ENCODE measurements at regions not wholly inside any gene's neighbourhood (a gene's known extent, or its start where the extent isn't known, plus 50 kb on each side); places are given as distances from the start of the nearest gene placed in this dataset.
"Not testable (repeated sequence)": the region's sequence is repeated elsewhere in the genome, so short reads cannot be mapped to it uniquely, and the experiment has no call there.

DNA sequence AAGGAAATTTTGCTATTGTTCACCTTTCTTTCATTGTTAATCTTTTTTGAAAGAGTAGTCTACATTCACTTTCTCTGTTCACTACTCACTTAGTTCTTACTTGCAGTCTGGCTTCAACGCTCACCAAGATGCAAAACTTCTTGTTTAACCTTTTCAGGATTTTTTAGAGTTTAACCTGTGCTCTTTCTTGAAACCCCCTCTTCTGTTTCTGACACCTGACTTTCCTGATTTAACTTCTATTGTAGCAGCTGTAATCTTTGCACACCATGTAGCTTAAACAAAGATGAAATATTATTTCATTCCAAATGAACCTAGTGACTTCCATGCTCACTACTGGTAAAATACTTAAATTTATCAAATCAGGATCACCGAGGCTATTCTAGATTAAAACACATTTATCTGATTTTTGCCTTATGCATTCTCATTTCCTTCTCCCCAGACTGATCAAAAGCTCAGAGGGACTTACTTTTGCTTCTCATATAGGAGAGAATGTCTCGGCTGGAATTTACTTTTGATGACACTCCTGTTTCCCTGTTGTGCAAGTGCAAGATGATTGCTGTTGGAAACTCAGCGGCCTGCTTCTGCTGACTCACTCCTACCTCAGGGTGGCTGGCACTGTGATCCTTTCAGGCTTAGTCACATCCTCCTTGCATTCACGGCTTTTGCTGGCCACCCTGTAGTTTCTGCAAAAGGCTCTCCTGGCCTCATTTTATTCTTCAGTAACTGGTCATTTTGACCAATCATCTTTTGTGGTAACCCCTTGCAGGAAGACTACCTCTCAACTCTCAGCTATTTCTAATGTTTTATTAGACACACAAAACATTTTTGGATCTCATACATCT is 109.3 kb upstream of the IFNE start:
- peak in 11 of 58 donors; percentile 1 to 18 (median 2) for DNase-seq

DNA sequence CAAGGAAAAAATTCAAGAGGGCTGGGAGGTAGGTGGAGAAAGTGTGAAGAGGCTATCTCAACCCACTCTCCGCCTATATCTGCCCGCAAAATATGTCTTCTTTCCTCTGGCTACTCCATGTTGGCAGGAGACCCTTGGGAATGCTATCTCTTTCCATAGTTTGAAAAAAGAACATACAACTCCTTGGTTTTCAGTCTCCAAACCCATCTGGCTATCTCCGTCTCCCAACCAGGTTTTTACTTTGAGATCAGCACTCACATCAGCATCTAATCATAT is 109.9 kb upstream of the IFNE start:
- DNase-seq = no peak

DNA sequence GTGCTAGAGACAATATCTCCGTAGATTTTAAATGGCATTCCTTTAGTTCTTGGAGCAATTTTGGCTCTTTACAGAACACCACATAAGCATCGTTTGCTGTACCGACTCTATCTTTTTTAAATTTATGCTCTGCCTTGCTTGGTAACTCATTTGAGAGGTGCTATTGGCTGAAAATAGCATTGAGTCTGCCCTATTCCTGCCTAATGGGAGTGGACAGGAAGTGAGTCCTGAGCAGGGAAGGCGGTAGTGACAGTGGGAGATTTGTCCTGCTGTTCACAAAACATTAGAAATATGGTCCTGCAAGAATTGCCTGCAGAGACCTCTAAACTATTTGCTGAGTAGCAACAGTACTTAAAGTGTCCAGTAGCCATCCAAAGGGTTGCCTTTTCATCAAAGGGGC is 115.2 kb upstream of the IFNE start:
- DNase-seq = no peak

DNA sequence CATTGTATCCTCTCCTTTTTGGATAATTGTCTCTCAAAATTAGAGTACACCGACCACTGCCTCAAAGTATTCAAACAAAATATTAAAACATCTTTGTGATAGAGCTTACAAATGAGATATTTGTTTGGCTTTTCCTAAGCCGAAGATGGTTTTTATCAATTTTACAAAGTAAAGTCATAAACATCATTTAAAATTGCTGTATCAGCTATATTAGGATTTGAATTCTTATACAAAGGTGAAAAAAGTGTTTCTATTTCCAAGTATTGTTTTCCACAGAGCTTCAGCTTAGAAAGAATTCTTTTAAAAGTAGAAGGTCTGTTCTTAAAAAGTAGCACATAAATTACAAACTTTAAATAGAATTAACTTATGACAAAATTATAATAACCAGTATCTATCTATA is 116.6 kb upstream of the IFNE start:
- DNase-seq = no peak

DNA sequence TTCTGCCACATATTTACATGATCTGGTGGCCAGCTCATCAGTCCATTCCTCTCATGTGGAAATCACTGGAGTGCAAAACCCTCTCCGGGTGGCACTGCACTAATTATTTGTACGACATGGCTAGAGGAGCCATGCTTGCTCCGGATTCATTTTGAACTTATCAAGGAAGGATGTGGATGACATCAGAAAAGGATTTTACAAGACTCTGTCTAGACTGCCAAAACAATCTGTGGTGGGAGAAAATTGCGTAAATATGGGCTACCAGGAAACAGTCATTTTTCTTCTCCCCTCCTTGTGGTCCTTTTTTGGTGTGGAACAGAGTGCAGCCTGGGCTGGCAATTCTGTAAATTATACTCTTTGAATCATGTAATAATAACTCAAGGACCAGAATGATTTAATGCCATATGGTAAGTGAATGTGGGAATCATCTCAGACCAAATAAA is 123.4 kb upstream of the IFNE start:
- DNase-seq = no peak

DNA sequence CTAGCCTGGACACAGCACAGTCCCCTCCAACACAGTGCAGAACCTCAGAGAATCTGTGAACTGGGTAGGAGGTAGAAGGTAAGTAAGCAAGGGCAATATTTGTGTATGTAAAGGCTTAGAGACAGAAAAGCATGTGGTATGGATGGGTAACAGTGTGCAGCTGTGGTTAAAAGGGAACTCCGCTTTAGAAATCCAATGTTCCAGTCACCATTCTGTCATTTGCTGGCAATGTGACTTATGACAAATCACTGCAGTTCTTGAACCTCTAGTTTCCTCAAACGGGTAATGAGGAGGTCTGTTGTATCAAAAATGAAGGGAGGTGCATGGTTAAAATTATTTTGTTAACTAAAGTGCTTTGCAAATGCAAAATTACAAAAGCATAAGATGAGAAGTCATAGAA is 125.5 kb upstream of the IFNE start:
- no peak for DNase-seq

DNA sequence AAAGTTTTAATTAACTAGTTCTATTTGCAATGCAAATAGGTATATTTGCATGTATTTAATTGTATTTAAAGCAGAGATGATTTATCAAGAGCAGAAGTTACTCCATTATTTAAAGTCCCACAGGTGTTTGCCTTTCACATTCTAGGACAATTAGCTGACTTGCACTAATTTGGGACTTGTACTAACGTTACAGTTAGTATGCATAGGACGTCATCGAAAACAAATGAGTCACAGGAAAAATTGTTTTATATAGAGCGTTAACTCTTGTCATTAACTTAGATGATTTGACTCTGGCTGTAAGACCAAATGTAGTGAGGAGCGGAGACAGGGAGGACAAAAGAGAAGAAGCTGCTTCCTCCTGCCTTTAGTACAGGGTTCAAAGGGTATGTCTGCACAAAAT is 126.1 kb upstream of the IFNE start:
- DNase-seq = no peak

DNA sequence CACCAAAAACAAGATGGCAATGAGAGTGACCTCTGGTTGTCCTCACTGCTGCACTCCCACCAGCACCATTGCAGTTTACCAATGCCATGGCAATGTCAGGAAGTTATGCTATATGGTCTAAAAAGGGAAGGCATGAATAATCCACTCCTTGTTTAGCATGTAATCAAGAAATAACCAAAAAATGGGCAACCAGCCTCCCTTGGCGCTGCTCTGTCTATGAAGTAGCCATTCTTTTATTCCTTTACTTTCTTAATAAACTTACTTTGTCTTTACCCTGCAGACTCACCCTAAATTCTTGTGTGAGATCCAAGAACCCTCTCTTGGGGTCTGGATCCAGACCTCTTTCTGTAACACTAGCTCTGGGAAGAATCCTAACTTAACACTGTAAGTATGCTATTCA is 127.4 kb upstream of the IFNE start:
- DNase-seq = no peak

DNA sequence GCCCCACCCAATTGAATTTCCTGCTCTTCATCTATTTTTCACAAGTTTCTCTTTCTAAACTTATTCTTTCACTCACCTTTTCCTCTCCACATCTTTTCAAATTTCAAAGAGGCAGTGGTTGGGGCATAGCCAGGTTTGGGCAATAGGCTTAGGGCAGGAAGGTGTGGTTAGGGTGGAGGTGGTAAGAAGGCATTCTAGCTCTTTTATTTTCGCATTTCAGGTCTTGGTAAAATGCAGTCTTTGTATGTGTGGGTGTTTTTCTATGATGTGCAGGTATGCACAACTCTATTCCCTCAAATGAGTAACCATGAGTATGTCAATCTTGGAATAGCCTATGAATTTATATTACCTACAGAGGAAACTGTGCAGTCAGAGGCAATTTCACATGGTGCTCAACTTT is 129.8 kb upstream of the IFNE start:
- no peak for DNase-seq

DNA sequence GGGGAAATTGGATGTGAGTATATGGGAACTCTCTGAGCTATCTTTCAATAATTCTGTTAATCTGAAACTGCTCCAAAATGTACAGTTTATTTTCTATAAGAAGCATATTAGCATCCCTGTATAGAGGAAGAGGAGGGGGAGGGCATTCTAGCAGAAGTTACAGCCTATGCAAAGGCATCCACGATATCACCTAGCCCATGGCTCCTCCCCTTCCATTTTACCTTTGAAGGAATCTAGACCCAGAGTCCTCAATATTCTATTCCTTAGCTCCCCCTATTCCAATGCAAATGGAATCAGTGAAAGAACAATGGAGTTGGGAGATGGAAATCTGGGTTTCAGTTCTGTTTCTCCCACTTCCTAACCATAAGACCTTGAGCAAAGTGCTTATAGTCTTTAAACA is 132.9 kb upstream of the IFNE start:
- DNase-seq = no peak

DNA sequence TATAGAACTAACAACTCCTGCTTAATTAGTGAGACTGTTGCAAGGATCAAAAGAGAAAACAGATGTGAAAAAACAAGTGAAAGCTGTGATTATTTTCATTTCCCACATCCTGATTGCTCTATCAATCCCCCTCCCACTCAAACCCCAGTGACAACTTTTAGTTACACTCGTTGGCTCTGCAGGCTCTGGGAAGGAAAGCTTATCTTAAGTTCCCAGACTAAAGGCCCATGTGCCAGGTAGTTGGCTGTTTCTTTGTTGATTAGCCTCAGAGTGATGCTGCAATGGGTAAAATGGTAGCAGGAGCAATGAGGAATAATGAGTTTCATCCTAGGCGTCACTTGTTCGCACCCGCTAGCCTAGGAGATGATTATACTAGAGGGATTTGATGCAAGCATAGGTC is 133.3 kb upstream of the IFNE start:
- DNase-seq = no peak

DNA sequence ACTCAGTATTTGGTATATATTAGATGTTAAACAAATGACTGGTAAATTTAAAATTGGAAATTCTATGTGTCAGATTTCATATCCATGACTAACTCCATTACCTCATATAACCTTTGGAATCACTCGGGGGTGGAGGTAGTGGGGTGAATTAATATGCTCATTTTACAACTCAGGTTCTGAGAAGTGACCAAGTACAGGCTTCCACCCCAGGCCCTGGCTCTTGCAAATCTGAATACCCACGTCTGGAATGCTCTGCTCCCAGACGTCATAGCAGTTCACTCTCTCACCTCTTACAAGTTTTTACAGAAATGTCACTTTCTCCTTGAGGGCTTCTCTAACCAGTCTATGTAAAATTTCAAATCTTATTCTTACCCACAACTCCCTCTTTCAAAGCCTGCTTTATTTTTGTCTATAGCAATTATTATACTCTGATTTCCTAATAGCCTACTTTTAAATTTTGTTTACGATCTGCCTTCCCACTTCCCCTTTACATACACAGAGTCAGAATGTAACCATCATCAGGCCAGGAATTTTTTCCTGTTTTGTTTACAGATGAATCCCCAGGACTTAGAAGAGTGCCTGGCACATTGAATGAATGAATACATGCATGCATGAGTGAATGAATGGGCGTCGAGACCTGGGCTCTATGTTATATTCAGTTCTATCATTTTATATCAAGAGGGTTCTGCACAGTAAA is 134.1 kb upstream of the IFNE start:
- DNase-seq = no peak

DNA sequence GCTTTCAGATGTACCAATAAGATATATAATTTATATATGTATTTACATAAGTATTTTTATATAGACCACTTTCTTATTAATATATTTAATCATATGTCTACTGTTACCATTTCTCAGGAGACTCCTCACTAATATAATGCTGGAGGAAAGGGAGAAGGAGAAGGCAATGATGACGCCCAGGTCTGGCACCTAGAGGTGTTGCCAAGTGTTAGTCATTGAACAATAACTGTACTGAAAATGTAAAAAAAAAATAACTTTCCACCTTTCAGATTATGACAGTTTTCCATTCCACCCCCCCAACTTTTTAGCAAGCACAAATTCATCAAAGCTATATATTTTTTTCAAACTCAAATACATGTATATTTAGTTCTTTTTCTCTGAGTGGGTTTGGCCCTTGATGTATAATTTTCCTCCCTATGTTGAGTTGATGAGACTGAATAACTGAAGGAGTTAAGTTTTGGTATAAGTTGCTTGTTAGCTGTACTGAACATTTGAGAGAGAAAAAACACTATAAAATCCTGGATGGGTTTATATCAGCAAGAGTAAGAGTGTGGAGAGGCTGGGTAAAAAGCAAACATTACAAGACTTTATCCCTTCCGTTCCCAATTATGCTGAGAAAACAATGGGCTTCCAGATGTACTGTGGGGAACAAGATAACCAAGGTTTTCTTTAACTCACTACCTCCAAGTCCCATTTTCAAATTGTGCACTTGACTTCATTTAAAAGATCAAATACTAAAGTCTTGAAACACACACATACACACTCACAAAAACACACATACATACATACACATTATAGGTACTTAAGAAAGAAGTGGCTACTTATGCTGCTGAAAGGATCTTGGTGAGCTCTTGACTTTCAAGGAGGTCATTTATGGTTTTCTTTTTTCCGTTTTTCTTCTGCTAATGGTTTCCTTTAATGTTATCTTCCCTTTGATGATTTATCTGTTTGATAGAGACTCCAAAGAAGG is 142.8 kb upstream of the IFNE start:
- DNase-seq = no peak

DNA sequence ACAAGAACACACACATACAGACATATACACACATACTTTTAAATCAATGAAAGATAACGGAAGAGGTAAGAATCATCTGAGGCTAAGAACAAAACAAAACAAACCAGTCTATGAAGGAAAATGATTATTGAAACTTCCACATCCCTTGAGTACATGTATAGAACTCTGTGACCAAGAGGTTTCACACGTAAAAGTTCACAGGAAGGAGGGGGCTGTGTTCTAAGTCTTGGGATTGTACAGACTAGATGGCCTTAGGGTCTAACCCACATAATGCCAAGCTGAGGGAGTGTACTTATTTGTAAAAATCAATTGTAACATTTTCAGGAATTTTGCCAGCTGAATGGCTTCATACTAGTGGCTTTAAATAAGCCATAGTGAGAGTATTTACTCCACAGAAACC is 144.4 kb upstream of the IFNE start:
- no peak for DNase-seq

DNA sequence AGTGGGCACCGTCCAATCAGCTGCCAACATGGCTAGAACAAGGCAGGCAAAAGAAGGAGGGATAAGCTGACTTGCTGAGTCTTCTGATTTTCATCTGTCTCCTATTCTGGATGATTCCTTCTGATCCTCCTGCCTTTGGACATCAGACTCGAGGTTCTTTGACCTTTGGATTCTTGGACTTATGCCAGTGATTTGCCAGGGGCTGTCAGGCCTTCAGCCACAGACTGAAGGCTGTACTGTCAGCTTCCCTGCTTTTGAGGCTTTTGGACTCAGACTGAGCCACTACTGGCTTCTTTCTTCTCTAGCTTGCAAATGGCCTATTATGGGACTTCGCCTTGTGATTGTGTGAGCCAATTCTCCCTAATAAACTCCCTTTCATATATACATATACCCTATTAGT is 146.8 kb upstream of the IFNE start:
- not testable (repeated sequence) for DNase-seq

DNA sequence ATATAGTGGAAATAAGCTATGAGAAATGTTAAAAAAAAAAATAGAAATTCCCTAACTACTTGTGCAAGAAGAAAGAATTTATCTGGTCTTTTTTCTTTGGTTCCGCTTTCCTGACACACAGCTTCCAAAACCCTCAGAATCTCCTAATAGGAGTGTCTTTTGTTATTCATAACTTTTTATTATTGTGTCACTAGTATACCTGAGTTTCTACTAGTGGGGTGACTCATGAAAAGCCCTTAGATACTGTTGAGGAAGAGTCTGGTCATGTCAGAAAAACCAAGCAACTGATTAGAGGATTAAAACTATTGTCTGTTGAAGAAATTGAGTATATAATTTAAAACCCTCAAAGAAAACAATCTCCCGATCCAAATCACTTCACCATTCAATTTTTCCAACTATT is 152.8 kb upstream of the IFNE start:
- DNase-seq = no peak

DNA sequence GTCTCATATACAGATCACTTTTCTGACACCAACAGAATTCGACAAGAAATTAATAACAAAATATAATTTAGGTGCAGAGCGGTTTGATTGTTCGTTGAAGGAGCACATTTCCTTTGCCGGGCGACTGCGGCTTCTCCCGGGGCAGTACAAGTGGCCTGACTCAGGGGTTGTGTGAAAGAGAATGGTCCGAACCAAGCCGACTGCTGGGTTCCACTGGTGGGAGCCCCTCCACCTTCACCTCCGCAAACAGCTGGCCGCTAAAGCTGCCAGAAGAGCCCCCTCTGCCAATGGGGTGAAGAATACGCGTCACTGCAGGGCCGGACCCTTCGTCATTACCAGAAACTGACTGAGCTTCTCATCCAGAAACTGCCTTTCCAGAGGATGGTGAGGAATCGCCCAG is 156.0 kb upstream of the IFNE start:
- no peak for DNase-seq

DNA sequence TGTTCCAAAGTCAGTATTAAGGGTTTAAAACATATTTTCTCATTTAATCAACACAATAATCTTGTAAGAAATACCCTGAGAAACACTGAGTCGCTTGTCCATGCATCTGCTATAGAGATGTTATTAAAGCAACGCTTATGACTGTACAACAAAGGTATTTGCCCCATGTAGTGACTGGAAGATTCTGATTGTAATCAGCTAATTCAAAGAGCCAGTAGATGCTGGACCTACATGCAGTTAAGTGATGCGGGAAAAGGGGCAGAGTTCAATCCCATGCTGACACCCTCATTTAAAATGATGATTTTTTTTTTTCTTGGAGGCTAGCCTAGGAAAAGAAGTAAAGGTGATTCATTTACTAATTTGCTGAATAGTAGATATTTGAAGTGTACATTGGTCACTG is 149.3 kb upstream of the MTAP start:
- DNase-seq = no peak

DNA sequence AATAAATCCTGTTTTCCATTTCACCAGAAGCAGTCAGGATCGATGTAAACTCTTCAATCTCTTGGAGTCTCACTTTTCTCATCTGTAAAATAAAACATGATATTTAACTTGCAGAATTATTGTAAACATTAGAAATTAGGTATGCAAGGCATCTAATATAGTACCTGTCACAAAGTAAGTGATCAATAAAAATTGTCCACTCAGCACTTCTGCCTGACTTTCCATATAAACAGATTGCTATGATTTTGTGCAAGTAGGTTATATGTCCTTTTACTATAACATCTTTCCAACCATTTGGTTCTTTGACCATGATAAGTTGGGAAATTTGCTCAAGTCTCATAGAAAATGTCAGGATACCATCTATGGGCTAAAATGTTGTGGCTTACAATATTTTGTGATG is 148.8 kb upstream of the MTAP start:
- no peak for DNase-seq

DNA sequence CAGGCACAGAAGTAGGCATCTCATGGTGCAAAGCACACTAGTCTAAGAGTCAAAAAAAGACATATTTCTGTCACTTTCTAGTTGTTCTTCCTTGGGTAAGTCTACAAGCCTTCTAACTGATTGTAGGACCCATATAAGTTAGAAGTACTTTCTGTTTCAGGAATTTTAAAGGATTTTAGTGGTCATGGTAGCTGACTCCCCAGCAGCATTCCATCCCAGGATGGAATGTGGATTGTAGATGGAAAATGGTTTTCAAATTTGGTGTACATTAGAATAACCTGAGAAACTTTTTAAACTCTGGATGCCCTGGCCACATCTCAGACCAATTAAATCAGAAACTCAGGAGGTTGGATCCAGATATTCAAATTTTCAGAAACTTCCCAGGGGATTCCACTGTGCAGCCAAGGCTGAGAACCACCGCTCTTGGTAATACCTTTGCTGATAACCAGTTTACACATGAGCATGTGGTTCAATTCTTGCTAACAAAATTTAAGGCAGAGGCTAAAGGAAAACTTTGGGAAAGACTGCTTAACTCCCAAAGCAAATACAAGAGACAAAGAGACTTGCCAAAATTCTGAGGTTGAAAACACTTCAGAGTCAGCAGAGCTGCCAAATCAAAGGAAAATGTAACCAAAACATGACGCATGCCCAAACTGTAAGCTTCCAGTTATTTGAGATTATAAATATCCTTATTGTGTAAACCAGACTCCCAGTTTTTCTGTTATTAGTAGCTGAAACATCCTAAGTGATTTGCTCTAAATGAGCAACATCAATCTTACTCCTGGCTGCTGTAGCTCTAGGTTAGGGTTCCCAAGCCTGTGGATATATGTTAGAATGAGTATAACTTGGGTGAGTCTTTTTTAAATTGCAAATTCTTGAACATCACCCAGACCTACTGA is 145.4 kb upstream of the MTAP start:
- no peak for DNase-seq

Data from anterior cingulate cortex (tissue), 58 donors.